ENCODE measurements at regions not wholly inside any gene's neighbourhood (a gene's known extent, or its start where the extent isn't known, plus 50 kb on each side); places are given as distances from the start of the nearest gene placed in this dataset.

DNA sequence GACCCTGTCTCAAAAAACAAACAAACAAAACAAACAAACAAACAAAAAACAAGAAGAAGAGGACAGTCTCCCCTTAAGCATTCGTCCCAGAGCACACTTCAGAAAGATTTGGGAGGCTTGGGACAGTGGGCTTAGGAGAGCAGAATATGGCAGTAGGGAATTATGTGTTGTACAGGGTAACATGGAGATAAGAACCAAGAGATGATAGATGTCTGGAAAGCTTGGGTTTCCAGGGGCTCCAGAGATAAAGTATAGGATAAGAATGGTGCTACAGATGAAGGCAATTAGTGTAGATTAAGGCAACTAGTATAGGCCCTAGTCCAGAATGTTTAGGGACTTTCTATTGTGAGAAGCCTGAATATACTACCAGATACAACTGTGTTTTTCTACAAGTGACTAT is 934.9 kb upstream of the AUTS2 start:
- Histone ChIP-seq H3K79me2 (ENCODE audit: control insufficient read depth in 1 of 2, insufficient read depth in 2 of 2, low read length in 2 of 2) (no peaks in the 10 kb centered on the region), H2BK120ac (replicated peaks; ENCODE audit: low read depth, low read length) (no peak overlapping the region), H3K9ac (replicated peaks in 1 of 4; ENCODE audit: extremely low read depth in 1 of 4, low read depth in 3 of 4, low read length in 3 of 4) (no peak overlapping the region), H3K18ac (ENCODE audit: extremely low read depth, low read length) (no peak overlapping the region), H3K9me3 (ENCODE audit: insufficient read depth in 2 of 2, low read depth in 1 of 2, low read length in 1 of 2) (no peaks in the 10 kb centered on the region), H4K5ac (ENCODE audit: insufficient read length, low read depth, low read length) (no peak overlapping the region), H2BK20ac (ENCODE audit: low read length) (no peak overlapping the region), H3K27ac (ENCODE audit: low read depth, low read length) (no peak overlapping the region), H3K4me2 (ENCODE audit: insufficient read depth in 1 of 2, low read depth in 2 of 2, low read length in 2 of 2) (no peak overlapping the region), H4K8ac (ENCODE audit: extremely low read depth, insufficient read depth, low read length) (no peak overlapping the region), H4K20me1 (replicated peaks in 1 of 2; ENCODE audit: control insufficient read depth in 1 of 2, insufficient read depth in 2 of 2, low read length in 2 of 2) (no peaks in the 10 kb centered on the region), H3K56ac (replicated peaks; ENCODE audit: insufficient read length, low read depth, low read length) (no peak overlapping the region), H2AK5ac (ENCODE audit: low read depth, low read length) (no peak overlapping the region), H2BK12ac (ENCODE audit: low read depth, low read length) (no peak overlapping the region), H3K36me3 (ENCODE audit: control insufficient read depth in 2 of 4, insufficient read depth in 4 of 4, low read length in 3 of 4) (no peaks in the 10 kb centered on the region), H2BK15ac (ENCODE audit: low read length) (no peak overlapping the region), H3K4me3 (ENCODE audit: extremely low read depth in 1 of 4, insufficient read depth in 2 of 4, low read depth in 3 of 4, low read length in 4 of 4) (no peak overlapping the region), H4K91ac (replicated peaks; ENCODE audit: insufficient read length, low read length) (no peak overlapping the region), H3K4me1 (replicated peaks in 1 of 4; ENCODE audit: control insufficient read depth in 3 of 4, insufficient read depth in 4 of 4, low read length in 3 of 4) (no peaks in the 10 kb centered on the region), H2AFZ (ENCODE audit: low read length) (no peak overlapping the region), H2BK5ac (ENCODE audit: low read depth, low read length) (no peak overlapping the region), H3K27me3 (replicated peaks in 1 of 4; ENCODE audit: control insufficient read depth in 3 of 4, extremely low read depth in 1 of 4, insufficient read depth in 3 of 4, low read length in 3 of 4) (no peaks in the 10 kb centered on the region), H3K23me2 (ENCODE audit: low read depth, low read length) (no peaks in the 10 kb centered on the region), H3K4ac (replicated peaks; ENCODE audit: insufficient read length, low read depth, low read length) (no peak overlapping the region), H3K14ac (ENCODE audit: insufficient read length) (no peak overlapping the region), H3K23ac (ENCODE audit: insufficient read length) (no peak overlapping the region), H3K79me1 (ENCODE audit: low read depth, low read length) (no peaks in the 10 kb centered on the region)
- DNase-seq (ENCODE audit: low read depth in 1 of 2, low spot score in 2 of 2), result no peak
- 78% methylated on average over 1 of the region's 1 CpG; no CpG with 5 or more reads in 1 of the 2 experiments for WGBS, 2 experiments (ENCODE audit: extremely low coverage in 1 of 2, insufficient coverage in 1 of 2, insufficient read length in 1 of 2, insufficient replicate concordance in 2 of 2, low coverage in 1 of 2, low lambda C conversion rate in 2 of 2, missing lambda C conversion rate in 1 of 2)
- TF ChIP-seq RAD21 (IDR thresholded peaks at IDR 0.05 in 1 of 2, conservative IDR thresholded peaks at IDR 0.05 in 1 of 2; ENCODE audit: low read depth in 2 of 2, low read length in 2 of 2) (no peak), BCL11A (IDR thresholded peaks at IDR 0.05; ENCODE audit: low read depth in 2 of 2, low read length in 2 of 2) (no peak), TCF12 (IDR thresholded peaks at IDR 0.05; ENCODE audit: low read depth, low read length) (no peak), FOSL1 (IDR thresholded peaks at IDR 0.05; ENCODE audit: insufficient read depth, low read depth, low read length) (no peak), RNF2 (IDR thresholded peaks at IDR 0.05; ENCODE audit: borderline replicate concordance, low read depth, low read length, missing control alignments, poor library complexity, severe bottlenecking) (no peak), SIX5 (IDR thresholded peaks at IDR 0.05; ENCODE audit: low read depth, low read length) (no peak), ZNF274 (IDR thresholded peaks at IDR 0.05; ENCODE audit: borderline replicate concordance, extremely low read depth, low read length) (no peak)
- TF ChIP-seq, protein P1, sequence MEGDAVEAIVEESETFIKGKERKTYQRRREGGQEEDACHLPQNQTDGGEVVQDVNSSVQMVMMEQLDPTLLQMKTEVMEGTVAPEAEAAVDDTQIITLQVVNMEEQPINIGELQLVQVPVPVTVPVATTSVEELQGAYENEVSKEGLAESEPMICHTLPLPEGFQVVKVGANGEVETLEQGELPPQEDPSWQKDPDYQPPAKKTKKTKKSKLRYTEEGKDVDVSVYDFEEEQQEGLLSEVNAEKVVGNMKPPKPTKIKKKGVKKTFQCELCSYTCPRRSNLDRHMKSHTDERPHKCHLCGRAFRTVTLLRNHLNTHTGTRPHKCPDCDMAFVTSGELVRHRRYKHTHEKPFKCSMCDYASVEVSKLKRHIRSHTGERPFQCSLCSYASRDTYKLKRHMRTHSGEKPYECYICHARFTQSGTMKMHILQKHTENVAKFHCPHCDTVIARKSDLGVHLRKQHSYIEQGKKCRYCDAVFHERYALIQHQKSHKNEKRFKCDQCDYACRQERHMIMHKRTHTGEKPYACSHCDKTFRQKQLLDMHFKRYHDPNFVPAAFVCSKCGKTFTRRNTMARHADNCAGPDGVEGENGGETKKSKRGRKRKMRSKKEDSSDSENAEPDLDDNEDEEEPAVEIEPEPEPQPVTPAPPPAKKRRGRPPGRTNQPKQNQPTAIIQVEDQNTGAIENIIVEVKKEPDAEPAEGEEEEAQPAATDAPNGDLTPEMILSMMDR (IDR thresholded peaks at IDR 0.05; ENCODE audit: control extremely low read depth in 1 of 3, insufficient read depth in 1 of 3, low read depth in 1 of 3, low read length in 3 of 3), result no peak
- no peak for FAIRE-seq
- POLR2A ChIA-PET (ENCODE audit: partially characterized antibody), result no interaction called here
- CTCF ChIA-PET (ENCODE audit: partially characterized antibody), result no interaction called here

All from H1 (cell line).